ENCODE measurements at regions not wholly inside any gene's neighbourhood (a gene's known extent, or its start where the extent isn't known, plus 50 kb on each side); places are given as distances from the start of the nearest gene placed in this dataset.
A peak's percentile ranks its signal among the peaks of the same experiment; 100 is the strongest.
"Not testable (repeated sequence)": the region's sequence is repeated elsewhere in the genome, so short reads cannot be mapped to it uniquely, and the experiment has no call there.

DNA sequence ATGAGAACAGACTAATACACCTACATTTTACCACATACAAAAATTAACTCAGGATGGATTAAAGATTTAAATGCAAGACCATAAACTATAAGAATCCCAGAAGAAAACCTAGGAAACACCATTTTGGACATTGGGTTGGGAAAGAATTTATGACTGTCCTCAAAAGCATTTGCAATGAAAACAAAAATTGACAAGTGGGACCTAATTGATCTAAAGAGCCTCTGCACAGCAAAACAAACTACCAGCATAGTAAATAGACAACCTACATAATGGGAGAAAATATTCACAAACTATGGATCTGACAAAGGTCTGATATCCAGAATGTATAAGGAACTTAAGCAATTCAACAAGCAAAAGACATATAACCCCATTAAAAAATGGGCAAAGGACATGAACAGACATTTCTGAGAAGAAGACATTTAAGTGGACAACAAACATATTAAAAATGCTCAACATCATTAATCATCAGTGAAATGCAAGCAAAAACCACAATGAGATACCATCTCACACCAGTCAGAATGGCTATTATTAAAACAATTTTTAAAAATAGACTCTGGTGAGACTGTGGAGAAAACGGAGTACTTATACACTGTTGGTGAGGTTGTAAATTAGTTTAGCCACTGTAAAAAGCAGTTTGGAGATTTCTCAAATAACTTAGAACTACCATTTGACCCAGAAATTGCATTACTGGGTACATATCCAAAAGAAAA, 221.7 kb upstream of the DIPK2B start:
- DNase-seq (ENCODE audit: low read depth in 2 of 2), result no peak

DNA sequence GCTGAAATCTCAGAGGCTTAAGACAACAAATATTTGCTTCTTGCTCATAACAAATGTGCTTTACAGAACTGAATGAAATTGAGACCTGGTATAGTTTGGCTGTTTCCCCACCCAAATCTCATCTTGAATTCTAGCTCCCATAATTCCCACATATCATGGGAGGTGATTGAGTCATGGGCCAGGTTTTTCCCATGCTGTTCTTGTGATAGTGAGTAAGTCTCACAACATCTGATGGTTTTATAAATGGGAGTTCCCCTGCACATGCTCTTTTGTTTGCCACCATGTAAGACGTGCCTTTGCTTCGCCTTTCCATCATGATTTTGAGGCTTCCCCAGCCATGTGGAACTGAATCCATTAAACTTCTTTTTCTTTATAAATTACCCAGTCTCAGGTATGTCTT, 221.1 kb upstream of the DIPK2B start:
- no peak for DNase-seq (ENCODE audit: low read depth in 2 of 2)

DNA sequence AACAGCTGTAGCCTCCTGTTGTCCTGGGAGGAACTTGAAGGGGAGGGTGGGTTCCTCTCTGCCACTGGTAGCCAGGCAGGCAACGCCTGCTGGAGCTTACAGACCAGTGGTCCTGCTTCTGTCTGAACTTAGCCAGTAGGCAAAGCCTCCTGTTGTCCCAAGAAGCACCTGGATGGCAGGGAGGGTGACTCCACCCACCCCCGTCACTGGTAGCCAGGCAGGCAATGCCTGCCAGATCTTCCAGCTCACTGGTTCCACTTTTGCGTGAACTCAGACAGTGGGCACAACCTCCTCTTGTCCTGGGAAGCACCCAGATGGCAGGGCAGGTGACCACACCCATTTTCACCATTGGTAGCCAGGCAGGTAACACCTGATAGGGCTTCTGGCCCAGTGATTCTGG, 203.5 kb upstream of the DIPK2B start:
- no peak for DNase-seq (ENCODE audit: low read depth in 2 of 2)

DNA sequence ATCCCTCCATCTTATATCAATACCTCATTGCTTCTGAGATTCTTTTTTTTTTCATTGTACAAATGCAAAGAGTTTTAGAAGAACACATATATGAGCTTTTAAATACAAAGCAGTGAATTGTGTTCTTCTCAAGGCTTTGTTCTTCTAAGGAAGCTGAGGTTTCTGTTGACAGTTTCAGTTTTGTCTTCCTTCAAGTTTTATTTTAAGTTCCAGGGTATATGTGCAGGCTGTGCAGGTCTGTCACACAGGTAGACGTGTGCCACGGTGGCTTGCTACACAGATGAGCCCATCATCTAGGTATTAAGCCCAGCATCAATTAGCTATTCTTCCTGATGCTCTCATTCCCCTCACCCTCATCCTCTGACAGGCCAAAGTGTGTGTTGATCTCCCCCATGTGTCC, 201.2 kb upstream of the DIPK2B start:
- DNase-seq (ENCODE audit: low read depth in 2 of 2), result no peak

DNA sequence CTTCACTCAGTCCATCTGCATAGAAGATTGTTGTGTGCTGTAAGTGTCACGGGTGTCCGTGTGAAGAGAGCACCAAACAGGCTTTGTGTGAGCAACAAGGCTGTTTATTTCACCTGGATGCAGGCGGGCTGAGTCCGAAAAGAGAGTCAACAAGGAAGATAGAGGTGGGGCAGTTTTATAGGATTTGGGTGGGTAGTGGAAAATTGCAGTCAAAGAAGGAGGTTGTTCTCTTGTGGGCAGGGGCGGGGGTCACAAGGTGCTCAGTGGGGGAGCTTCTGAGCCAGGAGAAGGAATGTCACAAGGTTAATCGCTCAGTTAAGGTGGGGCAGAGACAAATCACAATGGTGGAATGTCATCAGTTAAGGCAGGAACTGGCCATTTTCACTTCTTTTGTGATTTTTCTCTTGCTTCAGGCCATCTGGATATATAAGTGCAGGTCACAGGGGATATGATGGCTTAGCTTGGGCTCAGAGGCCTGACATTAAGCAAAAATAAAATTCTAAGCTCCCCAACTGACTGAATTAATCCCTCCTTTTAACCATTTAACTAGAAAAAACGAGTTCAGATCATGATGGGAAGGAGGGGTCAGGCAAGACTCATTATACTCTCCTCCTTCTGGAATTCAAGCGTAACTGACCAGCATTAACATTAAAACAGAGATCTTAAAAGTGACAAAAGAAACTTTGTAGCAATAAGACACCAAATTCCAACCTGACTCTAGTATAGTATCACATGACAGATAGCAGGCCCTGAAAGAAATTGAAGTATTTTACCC, 200.5 kb upstream of the DIPK2B start:
- DNase-seq (ENCODE audit: low read depth in 2 of 2), result not testable (repeated sequence)

DNA sequence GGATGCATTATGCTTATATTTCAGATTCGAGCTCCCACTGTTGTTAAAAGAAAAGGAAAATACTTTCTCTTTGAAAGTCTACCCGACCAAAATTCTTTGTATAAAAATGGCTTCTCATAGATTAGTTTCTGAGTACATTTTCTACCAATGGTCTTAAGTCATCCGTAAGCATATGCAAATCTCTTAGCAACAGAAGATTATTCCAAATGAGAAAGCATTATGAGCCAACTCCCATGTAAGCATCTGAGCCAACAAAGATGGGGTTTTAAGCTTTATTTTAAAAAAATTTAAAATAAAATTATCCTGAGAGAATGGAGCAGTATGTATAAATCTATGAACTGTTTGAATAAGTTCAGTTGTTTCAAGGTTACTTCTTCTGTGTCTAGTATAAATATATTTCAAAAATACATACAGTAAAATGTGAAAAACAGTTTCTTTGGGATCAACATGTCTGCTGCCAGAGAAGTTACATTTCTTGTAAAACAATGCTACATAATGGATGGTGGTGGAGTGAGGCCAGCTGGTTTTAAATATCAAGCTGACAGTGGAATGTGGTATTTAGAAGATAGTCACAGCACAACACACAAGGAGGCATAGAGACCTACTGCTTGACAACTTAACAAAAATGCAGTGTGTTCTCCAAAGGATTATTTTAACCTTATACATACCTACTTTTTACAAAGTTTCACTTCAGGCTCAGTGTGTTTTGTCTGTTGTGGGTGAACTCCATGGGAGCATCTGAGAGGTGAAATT, 199.5 kb upstream of the DIPK2B start:
- no peak for DNase-seq (ENCODE audit: low read depth in 2 of 2)

DNA sequence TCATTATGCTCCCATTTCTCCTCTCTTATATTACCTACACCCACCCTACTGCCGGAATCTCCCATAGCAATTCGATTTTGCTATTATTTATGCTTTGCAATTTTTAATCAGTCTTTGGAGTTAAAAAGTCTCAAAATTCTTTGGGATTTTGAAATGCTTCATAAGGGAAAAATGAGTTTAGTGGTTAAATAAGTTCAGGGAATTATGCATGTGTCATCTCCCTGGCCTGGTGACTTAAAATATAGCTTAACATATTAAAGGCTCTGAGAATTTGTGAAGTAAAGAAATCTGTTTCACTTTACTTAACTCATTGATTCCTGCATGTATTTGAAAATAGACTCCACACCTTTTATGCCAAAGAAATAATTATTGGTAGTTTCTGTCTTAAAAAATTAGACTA, 185.1 kb upstream of the DIPK2B start:
- DNase-seq (ENCODE audit: low read depth in 2 of 2), result no peak

DNA sequence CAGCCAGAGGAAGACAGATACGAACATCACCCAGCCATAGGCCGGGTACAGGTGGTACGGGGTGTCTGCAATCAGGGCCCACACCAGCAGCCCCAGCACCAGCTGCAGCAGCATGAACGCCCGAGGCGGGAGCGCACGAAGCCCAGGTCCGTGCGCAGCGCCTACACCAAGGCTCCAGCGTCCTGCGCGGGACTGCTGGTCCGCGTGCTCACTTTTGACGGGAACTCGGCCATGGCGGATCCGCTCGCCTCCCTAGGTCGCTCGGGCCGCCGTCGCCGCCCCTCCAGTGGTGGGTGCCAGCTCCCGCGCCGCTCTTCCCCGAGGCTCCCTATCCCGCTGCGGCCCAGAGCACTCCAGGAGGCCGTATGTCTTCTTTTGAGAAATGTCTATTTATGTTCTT, 181.2 kb upstream of the DIPK2B start:
- no peak for DNase-seq (ENCODE audit: low read depth in 2 of 2)

DNA sequence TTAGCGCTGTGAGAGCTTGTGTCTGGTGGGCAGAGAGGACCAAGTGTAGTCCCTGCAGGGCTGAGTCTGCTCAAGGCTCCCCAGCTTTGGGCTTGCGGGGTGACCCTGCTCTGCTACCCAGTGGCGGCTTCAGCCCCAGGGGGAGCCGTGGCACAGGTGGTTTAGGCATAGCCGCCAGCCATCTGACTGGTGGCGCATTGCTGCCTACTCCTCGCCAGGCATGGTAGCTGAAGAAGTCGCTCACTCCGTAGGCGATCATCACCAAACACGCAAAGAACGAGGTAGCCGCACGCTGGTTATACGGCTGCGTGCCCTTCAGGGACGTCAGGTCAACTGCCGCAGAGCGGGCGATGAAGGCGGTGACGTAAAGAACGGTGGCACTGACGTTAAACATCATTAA, 180.7 kb upstream of the DIPK2B start:
- DNase-seq (ENCODE audit: low read depth in 2 of 2), result no peak

DNA sequence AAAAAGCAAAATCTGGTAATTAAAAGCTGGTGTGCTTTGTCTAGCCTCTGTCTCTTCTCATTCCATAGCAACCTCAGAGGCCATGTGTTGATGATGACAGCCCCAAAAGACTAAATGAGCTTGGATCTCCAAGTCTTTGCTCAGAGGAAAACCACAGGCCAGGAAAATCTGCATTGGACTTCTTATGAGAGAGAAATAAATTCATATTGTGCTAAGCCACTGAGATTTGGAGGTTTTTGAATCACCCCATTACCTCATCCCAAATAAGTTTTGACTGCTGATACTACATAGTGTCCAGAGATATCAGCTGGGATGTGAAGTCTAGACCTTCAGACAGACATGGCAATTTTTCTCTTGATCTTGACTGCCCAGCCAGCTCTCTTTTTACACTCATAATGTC, 178.6 kb upstream of the DIPK2B start:
- no peak for DNase-seq (ENCODE audit: low read depth in 2 of 2)

DNA sequence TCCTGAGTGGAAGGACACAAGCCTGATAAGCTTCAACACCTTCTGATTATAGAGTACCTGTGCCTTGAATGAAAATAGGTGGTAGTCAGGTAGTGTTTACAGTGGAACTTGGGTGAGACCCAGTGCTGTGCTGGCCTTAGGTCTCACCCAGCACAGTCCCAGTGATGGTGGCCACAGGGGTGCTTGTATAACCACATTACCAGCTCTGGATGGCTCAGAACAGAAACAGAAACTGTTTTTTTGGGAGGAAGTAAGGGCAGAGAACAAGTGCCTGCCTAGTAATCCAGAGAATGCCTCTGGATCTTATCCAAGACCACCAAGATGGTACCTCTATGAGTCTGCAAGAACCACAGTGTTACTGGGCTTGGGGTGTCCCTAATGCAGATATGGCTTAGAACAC, 171.5 kb upstream of the DIPK2B start:
- DNase-seq (ENCODE audit: low read depth in 2 of 2), result no peak

DNA sequence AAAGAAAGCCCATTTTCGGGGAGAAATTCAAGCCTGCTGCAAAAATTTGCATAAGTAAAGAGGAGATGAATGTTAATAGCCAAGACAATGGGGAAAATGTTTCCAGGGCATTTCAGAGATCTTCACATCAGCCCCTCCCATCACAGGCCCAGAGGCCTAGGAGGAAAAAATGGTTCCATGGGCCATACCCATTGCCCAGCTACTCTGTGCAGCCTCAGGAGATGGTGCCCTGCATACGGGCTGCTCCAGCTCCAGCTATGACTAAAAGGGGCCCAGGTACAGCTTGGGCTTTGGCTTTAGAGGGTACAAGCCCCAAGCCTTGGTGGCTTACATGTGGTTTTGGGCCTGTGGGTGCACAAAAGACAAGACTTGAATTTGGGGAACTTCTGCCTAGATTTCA, 168.0 kb upstream of the DIPK2B start:
- no peak for DNase-seq (ENCODE audit: low read depth in 2 of 2)

DNA sequence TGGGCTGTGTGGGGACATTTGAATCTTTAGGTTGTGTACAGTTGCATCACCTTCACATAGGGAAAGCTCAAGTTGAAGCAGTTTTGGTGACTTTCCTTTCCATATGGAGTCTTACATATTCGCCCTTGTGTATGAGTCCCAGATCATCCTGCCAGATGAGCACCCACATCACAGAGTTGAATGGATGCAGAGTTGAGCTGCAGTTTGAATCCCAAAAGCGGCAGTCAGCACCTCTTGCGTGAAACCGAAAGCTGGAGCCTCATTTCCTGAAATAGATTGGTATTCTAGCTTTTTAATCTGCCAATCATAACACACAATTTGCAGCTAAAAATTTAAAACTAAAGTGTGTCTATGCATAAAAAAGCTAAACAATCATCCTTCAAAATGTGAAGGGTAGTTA, 162.9 kb upstream of the DIPK2B start:
- DNase-seq (ENCODE audit: low read depth in 2 of 2), result peak in 1 of 2 donors; percentile 7

DNA sequence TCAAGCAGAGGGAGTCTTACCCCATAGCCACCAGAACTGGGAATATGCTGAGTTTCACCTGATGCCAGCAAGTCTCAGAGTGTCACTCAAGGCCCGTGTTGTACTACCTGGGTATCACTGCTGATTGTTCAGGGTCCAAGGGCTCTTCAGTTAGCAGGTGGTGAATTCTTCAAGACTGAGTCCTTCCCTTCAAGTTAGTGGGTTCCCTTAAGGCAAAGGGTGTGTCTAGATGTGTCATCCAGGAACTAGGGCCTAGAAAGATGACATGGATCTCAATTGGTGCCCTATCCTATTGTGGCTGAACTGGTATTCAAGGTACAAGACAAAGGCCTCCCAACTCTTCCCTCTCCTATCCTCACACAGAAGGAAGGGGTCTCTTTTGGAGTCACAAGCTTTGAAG, 159.9 kb upstream of the DIPK2B start:
- no peak for DNase-seq (ENCODE audit: low read depth in 2 of 2)

DNA sequence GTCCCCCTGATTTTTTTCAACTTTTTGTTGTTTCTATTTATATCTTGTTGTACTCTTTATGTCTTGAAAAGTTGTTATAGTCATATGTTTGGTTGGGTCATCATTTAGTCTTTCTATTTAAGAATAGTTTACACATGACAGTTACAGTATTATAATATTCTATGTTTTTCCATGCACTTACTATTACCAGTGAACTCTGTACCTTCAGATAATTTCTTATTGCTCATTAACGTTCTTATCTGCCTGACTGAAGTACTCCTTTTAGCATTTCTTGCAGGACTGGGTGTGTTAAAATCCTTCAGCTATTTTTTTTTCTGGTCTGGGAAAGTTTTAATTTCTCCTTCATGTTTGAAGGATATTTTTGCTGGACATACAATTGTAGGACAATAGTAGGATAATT, 157.7 kb upstream of the DIPK2B start:
- DNase-seq (ENCODE audit: low read depth in 2 of 2), result no peak

DNA sequence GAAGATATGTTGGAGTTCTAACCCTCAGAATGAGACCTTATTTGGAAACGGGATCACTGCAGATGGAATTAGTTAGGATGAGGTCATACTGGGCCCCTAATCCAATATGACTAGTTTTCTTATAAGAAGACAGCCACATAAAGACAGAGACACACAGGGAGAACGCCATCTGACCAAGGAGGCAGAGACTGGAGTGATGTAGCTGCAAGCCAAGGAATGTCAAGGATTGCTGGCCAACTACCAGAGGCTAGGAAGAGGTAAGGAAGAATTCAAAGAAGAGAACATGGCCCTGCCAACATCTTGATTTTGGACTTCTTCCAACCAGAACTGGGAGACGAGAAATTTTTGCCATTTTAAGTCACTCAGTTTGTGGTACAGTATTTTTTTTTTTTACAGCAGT, 152.8 kb upstream of the DIPK2B start:
- no peak for DNase-seq (ENCODE audit: low read depth in 2 of 2)

DNA sequence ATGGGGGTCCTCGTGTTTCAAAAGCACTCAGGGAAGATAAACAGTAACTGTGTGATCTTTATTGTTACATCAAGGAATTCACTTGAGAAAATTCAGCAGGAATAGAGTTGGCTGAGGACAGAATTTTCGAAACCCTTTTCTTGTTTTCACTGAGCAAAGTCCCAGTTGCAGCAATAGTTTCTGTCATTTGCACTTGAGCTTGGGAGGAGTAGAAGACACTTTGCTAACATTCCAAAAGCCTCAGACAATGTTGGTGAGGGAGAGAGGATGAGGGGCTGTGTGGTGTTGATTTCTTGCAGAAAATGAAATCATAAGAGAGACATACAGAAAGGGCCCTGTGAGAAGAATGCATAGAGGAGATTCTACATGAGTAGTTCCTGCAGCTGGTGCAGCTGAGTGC, 151.9 kb upstream of the DIPK2B start:
- no peak for DNase-seq (ENCODE audit: low read depth in 2 of 2)

DNA sequence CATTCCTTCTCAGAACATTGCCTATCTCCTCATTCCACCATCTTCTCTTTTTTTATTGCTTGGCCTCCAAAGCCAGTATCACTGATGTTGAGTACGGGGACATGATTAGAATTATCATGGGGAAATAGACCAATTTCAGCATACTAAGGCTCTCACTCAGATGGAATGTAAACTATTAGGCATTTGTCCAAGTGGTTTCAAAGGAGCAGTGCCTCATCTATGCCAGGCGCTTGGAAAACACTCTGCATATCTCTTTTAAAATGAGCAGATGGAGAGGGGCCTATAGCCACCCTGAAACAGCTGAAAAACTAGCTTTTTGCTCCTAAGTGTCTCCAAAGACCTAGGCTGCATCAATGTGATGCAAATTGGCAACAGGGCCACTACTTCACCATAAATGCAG, 150.8 kb upstream of the DIPK2B start:
- DNase-seq (ENCODE audit: low read depth in 2 of 2), result peak in 1 of 2 donors; percentile 1

DNA sequence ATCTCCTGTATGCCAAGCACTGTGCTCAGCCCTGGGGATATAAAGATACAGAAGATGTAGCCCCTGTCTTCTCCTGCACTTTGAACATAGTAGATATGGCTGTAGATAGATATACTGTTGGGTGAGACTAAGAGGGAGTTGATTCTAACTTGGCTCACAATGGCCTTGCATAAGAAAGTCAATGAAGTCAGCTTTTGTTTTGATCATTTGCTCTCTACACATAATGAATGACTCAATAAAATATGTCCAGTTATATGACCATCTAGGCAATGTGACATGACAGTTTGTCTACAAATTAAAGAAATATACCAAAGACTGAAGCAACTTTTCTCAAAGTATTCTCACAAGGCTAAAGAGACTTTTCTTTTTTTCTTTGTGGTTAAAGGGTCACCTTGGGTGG, 147.6 kb upstream of the DIPK2B start:
- DNase-seq (ENCODE audit: low read depth in 2 of 2), result no peak

DNA sequence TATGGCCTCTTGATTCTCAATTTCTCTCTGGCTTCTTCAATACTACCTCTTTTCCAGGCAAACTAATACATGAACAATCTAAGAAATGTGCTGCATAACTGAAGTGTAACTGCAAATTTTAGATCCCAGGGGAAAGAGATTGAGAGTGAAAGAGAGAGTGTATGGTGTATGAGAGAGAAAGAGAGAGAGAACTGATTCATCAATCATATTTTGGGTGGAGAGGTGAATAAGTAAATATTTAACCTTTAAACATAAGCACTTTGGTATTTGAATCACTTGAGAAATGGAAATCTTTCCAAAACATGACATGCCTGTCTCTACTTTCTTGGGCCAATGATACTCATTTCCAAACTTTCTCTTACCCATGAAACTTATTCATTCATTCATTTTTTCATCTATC, 147.2 kb upstream of the DIPK2B start:
- no peak for DNase-seq (ENCODE audit: low read depth in 2 of 2)

DNA sequence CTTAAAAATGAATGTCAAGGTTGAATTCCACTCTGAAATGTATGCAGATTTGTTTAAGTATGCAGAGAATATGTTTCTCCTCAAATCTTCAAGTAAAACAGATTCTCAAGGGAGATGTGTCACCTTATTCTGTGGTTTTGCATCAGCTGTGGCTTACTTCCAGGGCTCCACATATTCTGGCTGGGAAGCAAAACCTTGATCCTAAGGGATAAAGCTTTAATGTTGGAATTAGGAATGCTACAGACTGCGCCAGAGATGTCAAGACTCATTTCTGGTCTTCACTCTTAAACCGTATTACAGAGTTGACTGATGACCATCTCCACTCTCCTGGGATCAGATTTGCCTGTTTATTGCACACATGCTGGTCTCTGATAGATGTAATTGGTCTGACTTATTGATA, 143.9 kb upstream of the DIPK2B start:
- DNase-seq (ENCODE audit: low read depth in 2 of 2), result no peak

DNA sequence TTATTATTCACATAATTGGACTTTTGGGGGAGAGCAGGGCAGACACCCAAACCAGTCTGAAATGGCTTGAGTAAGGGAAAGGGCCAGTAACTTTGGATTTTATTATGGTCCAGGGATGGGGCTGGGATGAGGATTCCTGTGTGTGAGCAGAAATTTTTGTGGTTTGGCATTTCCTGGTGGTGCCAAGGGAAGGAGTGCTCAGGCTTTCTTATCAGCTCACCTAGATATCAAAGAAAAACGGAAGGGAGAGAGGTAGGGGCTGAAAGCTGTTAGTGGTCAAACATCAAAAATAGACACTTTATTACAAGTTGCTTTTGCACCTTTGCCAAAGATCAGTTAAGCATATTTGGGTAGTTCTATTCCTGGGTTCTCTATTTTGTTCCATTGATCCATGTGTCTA, 128.5 kb upstream of the DIPK2B start:
- no peak for DNase-seq (ENCODE audit: low read depth in 2 of 2)

DNA sequence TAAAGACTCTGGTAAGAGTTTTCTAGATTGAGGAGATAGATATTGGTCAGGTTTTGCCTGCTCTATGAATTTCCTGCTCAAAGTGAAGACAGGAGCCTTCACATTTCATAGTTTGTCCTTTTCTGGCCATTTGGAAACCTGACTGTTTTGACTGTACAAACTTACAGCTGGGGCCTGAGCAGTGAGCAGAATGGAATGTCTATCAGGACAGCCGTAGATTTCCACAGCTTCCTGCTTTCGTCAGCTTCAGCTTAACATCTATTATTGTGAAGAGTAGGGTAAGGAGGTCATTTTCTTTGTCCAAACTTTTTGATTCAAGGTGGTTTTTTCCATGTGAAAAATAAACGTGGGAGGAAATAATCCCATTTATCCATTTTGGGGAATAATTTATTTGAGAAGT, 124.3 kb upstream of the DIPK2B start:
- peak; percentile 80 to 85 for DNase-seq (ENCODE audit: low read depth in 2 of 2)
